ENCODE measurements at regions not wholly inside any gene's neighbourhood (a gene's known extent, or its start where the extent isn't known, plus 50 kb on each side); places are given as distances from the start of the nearest gene placed in this dataset.
"Not testable (repeated sequence)": the region's sequence is repeated elsewhere in the genome, so short reads cannot be mapped to it uniquely, and the experiment has no call there.

DNA sequence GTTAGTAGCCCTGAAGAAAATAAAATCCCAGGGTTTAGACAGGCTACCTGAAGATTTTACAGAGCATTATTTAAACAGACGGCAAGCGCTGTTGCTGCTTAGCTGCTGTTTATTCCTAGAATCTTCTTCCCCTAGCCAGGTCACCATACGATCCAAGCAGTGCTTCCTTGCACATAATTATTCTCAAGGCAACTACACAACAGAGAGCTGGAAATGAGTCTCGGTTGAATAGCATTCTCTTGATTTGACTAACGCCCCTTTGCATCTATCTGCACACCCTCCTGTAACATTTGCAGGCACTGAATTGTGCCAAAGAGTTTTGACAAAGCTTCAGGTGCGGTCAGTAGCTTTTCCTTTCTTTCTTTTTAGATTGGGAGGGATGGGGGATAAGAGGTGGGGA lies 564.4 kb downstream of the TBL1XR1 start:
- Histone ChIP-seq H3K4me3 (no peak overlapping the region), H3K9ac (ENCODE audit: insufficient read length) (no peak overlapping the region), H3K9me3 (ENCODE audit: low read depth, low read length) (no peaks in the 10 kb centered on the region), H3K36me3 (ENCODE audit: insufficient read depth, low read length) (no peaks in the 10 kb centered on the region), H3K27ac (no peak overlapping the region)
- no peak for TF ChIP-seq FOXP2 (optimal IDR thresholded peaks at IDR 0.05; ENCODE audit: control extremely low read depth, extremely low read length, insufficient read depth)
- TF ChIP-seq EZH2 (IDR thresholded peaks at IDR 0.05): no peak
- TF ChIP-seq POLR2AphosphoS5 (IDR thresholded peaks at IDR 0.05; ENCODE audit: borderline replicate concordance, low read depth, low read length): no peak
- no peak for DNase-seq (ENCODE audit: low read depth, low spot score)

- no peak overlapping the region for H3K4me3 ChIP-seq
Measured at GRCh38 chr3:176631165-176631564, 566.1 kb downstream of the TBL1XR1 start.

DNA sequence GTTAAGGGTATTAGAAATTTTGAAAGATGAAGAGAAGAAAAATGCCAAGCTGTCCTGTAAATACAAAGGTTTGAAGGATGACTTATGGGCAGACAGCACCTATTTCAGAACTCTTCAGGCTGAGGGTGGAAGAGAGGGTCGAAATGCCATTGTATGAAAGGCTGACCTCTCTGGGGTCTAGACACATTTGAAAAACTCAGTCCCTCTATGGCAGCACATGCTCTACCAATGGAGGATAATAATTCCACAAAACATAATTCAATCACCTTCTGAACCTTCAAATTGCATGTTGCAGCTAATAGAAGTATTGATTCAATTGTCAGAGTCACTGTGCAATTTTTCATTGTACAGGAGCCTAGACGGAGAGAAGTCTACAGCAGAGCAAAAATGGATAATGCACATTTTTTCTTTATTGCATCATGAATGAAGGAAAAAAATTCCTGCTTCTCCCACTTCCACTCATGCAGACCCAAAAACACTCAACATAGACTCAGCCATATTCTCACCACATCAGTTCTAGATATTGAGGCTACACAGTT lies 569.1 kb downstream of the TBL1XR1 start:
- Histone ChIP-seq H3K9ac (ENCODE audit: insufficient read length) (no peak overlapping the region), H3K9me3 (ENCODE audit: low read depth, low read length) (no peaks in the 10 kb centered on the region), H3K27ac (no peak overlapping the region), H3K4me3 (no peak overlapping the region), H3K36me3 (ENCODE audit: insufficient read depth, low read length) (no peaks in the 10 kb centered on the region)
- DNase-seq (ENCODE audit: low read depth, low spot score): no peak
- TF ChIP-seq EZH2 (IDR thresholded peaks at IDR 0.05) (no peak), POLR2AphosphoS5 (IDR thresholded peaks at IDR 0.05; ENCODE audit: borderline replicate concordance, low read depth, low read length) (no peak), FOXP2 (optimal IDR thresholded peaks at IDR 0.05; ENCODE audit: control extremely low read depth, extremely low read length, insufficient read depth) (no peak)

More at GRCh38 chr3:176631165-176631564, 566.1 kb downstream of the TBL1XR1 start:
- DNase-seq (ENCODE audit: low read depth, low spot score): no peak
- no peak overlapping the region for H3K27ac ChIP-seq
- no peak for TF ChIP-seq FOXP2 (optimal IDR thresholded peaks at IDR 0.05; ENCODE audit: control extremely low read depth, extremely low read length, insufficient read depth)
- TF ChIP-seq EZH2 (IDR thresholded peaks at IDR 0.05): no peak
- no peak for TF ChIP-seq POLR2AphosphoS5 (IDR thresholded peaks at IDR 0.05; ENCODE audit: borderline replicate concordance, low read depth, low read length)
- H3K9me3 ChIP-seq (ENCODE audit: low read depth, low read length): no peaks in the 10 kb centered on the region
- H3K36me3 ChIP-seq (ENCODE audit: insufficient read depth, low read length): no peaks in the 10 kb centered on the region
- H3K9ac ChIP-seq (ENCODE audit: insufficient read length): no peak overlapping the region

GRCh38 chr3:176623468-176624150 lies 573.7 kb downstream of the TBL1XR1 start:
- Histone ChIP-seq H3K9me3 (ENCODE audit: low read depth, low read length) (no peaks in the 10 kb centered on the region), H3K9ac (ENCODE audit: insufficient read length) (no peak overlapping the region), H3K36me3 (ENCODE audit: insufficient read depth, low read length) (no peaks in the 10 kb centered on the region), H3K27ac (no peak overlapping the region), H3K4me3 (no peak overlapping the region)
- DNase-seq (ENCODE audit: low read depth, low spot score): no peak
- TF ChIP-seq POLR2AphosphoS5 (IDR thresholded peaks at IDR 0.05; ENCODE audit: borderline replicate concordance, low read depth, low read length): no peak
- no peak for TF ChIP-seq FOXP2 (optimal IDR thresholded peaks at IDR 0.05; ENCODE audit: control extremely low read depth, extremely low read length, insufficient read depth)
- no peak for TF ChIP-seq EZH2 (IDR thresholded peaks at IDR 0.05)

- Histone ChIP-seq H3K9ac (ENCODE audit: insufficient read length) (no peak overlapping the region), H3K9me3 (ENCODE audit: low read depth, low read length) (no peaks in the 10 kb centered on the region), H3K27ac (no peak overlapping the region), H3K4me3 (no peak overlapping the region), H3K36me3 (ENCODE audit: insufficient read depth, low read length) (no peaks in the 10 kb centered on the region)
- TF ChIP-seq EZH2 (IDR thresholded peaks at IDR 0.05): no peak
- no peak for TF ChIP-seq FOXP2 (optimal IDR thresholded peaks at IDR 0.05; ENCODE audit: control extremely low read depth, extremely low read length, insufficient read depth)
- no peak for TF ChIP-seq POLR2AphosphoS5 (IDR thresholded peaks at IDR 0.05; ENCODE audit: borderline replicate concordance, low read depth, low read length)
- DNase-seq (ENCODE audit: low read depth, low spot score): no peak
Measured at GRCh38 chr3:176619833-176620232, 577.4 kb downstream of the TBL1XR1 start.

- DNase-seq (ENCODE audit: low read depth, low spot score): no peak
- no peaks in the 10 kb centered on the region for H3K36me3 ChIP-seq (ENCODE audit: insufficient read depth, low read length)
Measured at GRCh38 chr3:176615826-176616225, 581.5 kb downstream of the TBL1XR1 start.

GRCh38 chr3:176611703-176612102 lies 585.6 kb downstream of the TBL1XR1 start:
- no peak overlapping the region for H3K4me3 ChIP-seq
- no peaks in the 10 kb centered on the region for H3K9me3 ChIP-seq (ENCODE audit: low read depth, low read length)
- no peak for DNase-seq (ENCODE audit: low read depth, low spot score)
- no peak for TF ChIP-seq EZH2 (IDR thresholded peaks at IDR 0.05)
- TF ChIP-seq POLR2AphosphoS5 (IDR thresholded peaks at IDR 0.05; ENCODE audit: borderline replicate concordance, low read depth, low read length): no peak
- no peak for TF ChIP-seq FOXP2 (optimal IDR thresholded peaks at IDR 0.05; ENCODE audit: control extremely low read depth, extremely low read length, insufficient read depth)
- no peaks in the 10 kb centered on the region for H3K36me3 ChIP-seq (ENCODE audit: insufficient read depth, low read length)
- no peak overlapping the region for H3K27ac ChIP-seq
- H3K9ac ChIP-seq (ENCODE audit: insufficient read length): no peak overlapping the region

More at GRCh38 chr3:176615826-176616225, 581.5 kb downstream of the TBL1XR1 start:
- no peak overlapping the region for H3K27ac ChIP-seq
- TF ChIP-seq EZH2 (IDR thresholded peaks at IDR 0.05): no peak
- no peak overlapping the region for H3K4me3 ChIP-seq
- no peak overlapping the region for H3K9ac ChIP-seq (ENCODE audit: insufficient read length)
- H3K9me3 ChIP-seq (ENCODE audit: low read depth, low read length): no peaks in the 10 kb centered on the region

- Histone ChIP-seq H3K4me3 (no peak overlapping the region), H3K36me3 (ENCODE audit: insufficient read depth, low read length) (no peaks in the 10 kb centered on the region), H3K9ac (ENCODE audit: insufficient read length) (no peak overlapping the region), H3K27ac (no peak overlapping the region), H3K9me3 (ENCODE audit: low read depth, low read length) (no peaks in the 10 kb centered on the region)
- DNase-seq (ENCODE audit: low read depth, low spot score): no peak
- TF ChIP-seq POLR2AphosphoS5 (IDR thresholded peaks at IDR 0.05; ENCODE audit: borderline replicate concordance, low read depth, low read length) (no peak), FOXP2 (optimal IDR thresholded peaks at IDR 0.05; ENCODE audit: control extremely low read depth, extremely low read length, insufficient read depth) (no peak), EZH2 (IDR thresholded peaks at IDR 0.05) (no peak)
Measured at GRCh38 chr3:176609361-176609760, 587.9 kb downstream of the TBL1XR1 start.

GRCh38 chr3:176605553-176605952 lies 591.7 kb downstream of the TBL1XR1 start:
- not testable (repeated sequence) for H3K27ac ChIP-seq; H3K4me3 ChIP-seq; H3K9ac ChIP-seq (ENCODE audit: insufficient read length); DNase-seq (ENCODE audit: low read depth, low spot score); H3K9me3 ChIP-seq (ENCODE audit: low read depth, low read length); H3K36me3 ChIP-seq (ENCODE audit: insufficient read depth, low read length)
